ENCODE measurements at regions not wholly inside any gene's neighbourhood (a gene's known extent, or its start where the extent isn't known, plus 50 kb on each side); places are given as distances from the start of the nearest gene placed in this dataset.

DNA sequence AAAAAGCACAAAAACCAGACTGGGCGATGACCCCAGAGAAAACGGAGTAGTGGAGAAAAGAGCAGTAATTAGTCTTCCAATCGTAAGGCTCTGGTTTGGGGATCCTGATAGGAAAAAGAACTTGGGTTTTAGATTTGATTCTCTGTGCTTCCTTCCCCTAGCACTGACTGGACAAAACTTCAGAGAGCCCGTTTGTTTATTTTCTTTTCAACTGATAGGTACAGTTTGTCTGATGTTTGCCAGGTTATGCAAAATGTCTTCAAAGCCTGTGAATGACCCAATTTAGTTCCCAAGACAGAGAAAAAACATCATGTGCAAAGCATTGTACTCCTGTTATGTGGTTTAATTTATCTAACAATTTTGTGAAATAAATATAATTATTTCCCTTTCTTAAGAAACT, 151.1 kb upstream of the COX10 start:
- Mint-ChIP-seq H3K27ac (no peak overlapping the region), H3K9me3 (peaks cover 3% of the 10 kb centered on the region), H3K4me1 (peaks cover 11% of the 10 kb centered on the region), H3K27me3 (ENCODE audit: low read depth) (peaks cover 2% of the 10 kb centered on the region), H3K36me3 (peaks cover 2% of the 10 kb centered on the region), H3K4me3 (no peak overlapping the region)
- TF ChIP-seq, protein P1, sequence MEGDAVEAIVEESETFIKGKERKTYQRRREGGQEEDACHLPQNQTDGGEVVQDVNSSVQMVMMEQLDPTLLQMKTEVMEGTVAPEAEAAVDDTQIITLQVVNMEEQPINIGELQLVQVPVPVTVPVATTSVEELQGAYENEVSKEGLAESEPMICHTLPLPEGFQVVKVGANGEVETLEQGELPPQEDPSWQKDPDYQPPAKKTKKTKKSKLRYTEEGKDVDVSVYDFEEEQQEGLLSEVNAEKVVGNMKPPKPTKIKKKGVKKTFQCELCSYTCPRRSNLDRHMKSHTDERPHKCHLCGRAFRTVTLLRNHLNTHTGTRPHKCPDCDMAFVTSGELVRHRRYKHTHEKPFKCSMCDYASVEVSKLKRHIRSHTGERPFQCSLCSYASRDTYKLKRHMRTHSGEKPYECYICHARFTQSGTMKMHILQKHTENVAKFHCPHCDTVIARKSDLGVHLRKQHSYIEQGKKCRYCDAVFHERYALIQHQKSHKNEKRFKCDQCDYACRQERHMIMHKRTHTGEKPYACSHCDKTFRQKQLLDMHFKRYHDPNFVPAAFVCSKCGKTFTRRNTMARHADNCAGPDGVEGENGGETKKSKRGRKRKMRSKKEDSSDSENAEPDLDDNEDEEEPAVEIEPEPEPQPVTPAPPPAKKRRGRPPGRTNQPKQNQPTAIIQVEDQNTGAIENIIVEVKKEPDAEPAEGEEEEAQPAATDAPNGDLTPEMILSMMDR (IDR thresholded peaks at IDR 0.05; ENCODE audit: unreplicated experiment): no peak
- no peak for DNase-seq (ENCODE audit: low spot score in 2 of 2, unreplicated experiment in 2 of 2)

GRCh38 chr17:13919818-13920217, 149.5 kb upstream of the COX10 start:
- Mint-ChIP-seq H3K36me3 (no peaks in the 10 kb centered on the region), H3K4me1 (peaks cover 11% of the 10 kb centered on the region), H3K27ac (no peak overlapping the region), H3K27me3 (ENCODE audit: low read depth) (peaks cover 2% of the 10 kb centered on the region), H3K4me3 (no peak overlapping the region), H3K9me3 (no peaks in the 10 kb centered on the region)
- DNase-seq (ENCODE audit: low spot score in 2 of 2, unreplicated experiment in 2 of 2): no peak
- TF ChIP-seq, protein P1 (IDR thresholded peaks at IDR 0.05; ENCODE audit: unreplicated experiment): no peak

GRCh38 chr17:13920413-13920812, 148.9 kb upstream of the COX10 start:
- no peaks in the 10 kb centered on the region for H3K36me3 Mint-ChIP-seq
- TF ChIP-seq, protein P1 (IDR thresholded peaks at IDR 0.05; ENCODE audit: unreplicated experiment): no peak
- H3K4me1 Mint-ChIP-seq: peaks cover 11% of the 10 kb centered on the region
- no peaks in the 10 kb centered on the region for H3K9me3 Mint-ChIP-seq
- no peak overlapping the region for H3K27ac Mint-ChIP-seq
- H3K27me3 Mint-ChIP-seq (ENCODE audit: low read depth): peaks cover 2% of the 10 kb centered on the region
- no peak overlapping the region for H3K4me3 Mint-ChIP-seq
- DNase-seq (ENCODE audit: low spot score in 2 of 2, unreplicated experiment in 2 of 2): no peak

DNA sequence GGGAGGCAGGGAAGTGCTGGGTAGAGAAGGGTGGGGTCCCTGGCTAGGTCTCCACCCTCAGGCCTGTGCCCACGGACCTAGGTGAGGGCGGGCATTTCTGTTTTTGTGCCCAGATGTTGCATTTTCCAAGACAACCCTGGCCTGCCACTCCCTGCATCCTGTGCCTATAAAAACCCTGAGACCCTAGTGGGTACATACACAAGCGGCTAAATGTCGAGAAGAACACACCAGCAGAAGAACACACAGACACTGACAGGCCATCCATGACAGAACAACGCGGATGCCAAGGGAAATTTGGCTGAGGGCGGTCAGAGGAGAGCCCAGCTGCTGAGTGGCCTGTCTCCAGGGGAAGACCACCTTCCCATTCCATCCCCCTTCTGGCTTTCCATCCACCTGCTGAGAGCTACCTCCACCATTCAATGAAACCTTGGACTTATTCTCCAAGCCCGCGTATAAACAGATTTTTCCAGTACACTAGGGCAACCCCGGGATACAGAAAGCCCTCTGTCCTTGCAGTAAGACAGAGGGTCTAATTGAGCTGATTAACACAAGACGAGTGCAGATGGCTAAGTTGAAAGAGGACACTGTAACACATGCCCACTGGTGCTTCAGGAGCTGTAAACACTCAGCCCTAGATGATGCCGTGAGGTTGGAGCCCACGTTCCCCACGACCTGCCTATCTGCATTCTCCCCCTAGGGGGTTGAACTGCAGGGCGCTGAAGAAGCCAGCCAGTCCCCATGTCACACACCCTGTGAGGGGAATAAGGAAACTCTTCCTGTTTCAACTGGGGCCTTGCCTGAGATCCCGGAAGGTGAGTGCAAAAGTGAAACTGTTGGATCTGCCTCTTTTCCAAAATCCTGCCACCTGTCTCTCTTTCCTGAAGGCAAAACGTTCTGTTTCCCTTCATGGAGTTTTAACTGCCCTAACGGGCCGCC, 147.2 kb upstream of the COX10 start:
- no peak for DNase-seq (ENCODE audit: low spot score in 2 of 2, unreplicated experiment in 2 of 2)
- H3K4me3 Mint-ChIP-seq: no peak overlapping the region
- H3K9me3 Mint-ChIP-seq: peaks cover 4% of the 10 kb centered on the region
- peaks cover 11% of the 10 kb centered on the region for H3K4me1 Mint-ChIP-seq
- peaks cover 2% of the 10 kb centered on the region for H3K27me3 Mint-ChIP-seq (ENCODE audit: low read depth)
- TF ChIP-seq, protein P1 (IDR thresholded peaks at IDR 0.05; ENCODE audit: unreplicated experiment): no peak
- H3K36me3 Mint-ChIP-seq: no peaks in the 10 kb centered on the region
- H3K27ac Mint-ChIP-seq: no peak overlapping the region

- Mint-ChIP-seq H3K27me3 (ENCODE audit: low read depth) (peaks cover 2% of the 10 kb centered on the region), H3K27ac (no peak overlapping the region)
- DNase-seq (ENCODE audit: low spot score in 2 of 2, unreplicated experiment in 2 of 2): no peak
Measured at GRCh38 chr17:13922885-13923284, 146.4 kb upstream of the COX10 start.

More at GRCh38 chr17:13922885-13923284, 146.4 kb upstream of the COX10 start:
- Mint-ChIP-seq H3K4me1 (peaks cover 11% of the 10 kb centered on the region), H3K9me3 (peaks cover 4% of the 10 kb centered on the region), H3K4me3 (no peak overlapping the region), H3K36me3 (no peaks in the 10 kb centered on the region)
- TF ChIP-seq, protein P1 (IDR thresholded peaks at IDR 0.05; ENCODE audit: unreplicated experiment): no peak

All from mesothelial cell of epicardium (in vitro differentiated cells).